Lung (tissue), 11 donors: ENCODE measurements at regions not wholly inside any gene's neighbourhood (a gene's known extent, or its start where the extent isn't known, plus 50 kb on each side); places are given as distances from the start of the nearest gene placed in this dataset.

Source experiments
- ATAC-seq: fragments of 200-7000 bp; cut with Tn5 transposase; one replicate; pipeline ENCODE4 v1.9.1; 2020; ENCODE audit warnings: moderate number of reproducible peaks; ENCODE audit not compliant: insufficient read depth, low FRiP score
- DNase-seq, 3 donors: peaks; one replicate each; pipeline ENCODE4 v3.0.0-alpha.2; 2013 to 2017
- H3K27ac ChIP-seq, 2 donors: one replicate each; pipeline ENCODE4 v1.5.1; 2013; ENCODE audit warnings: mild to moderate bottlenecking in 2 of 2, moderate library complexity in 2 of 2, control low read depth in 1 of 2, inconsistent platforms in 1 of 2, low read depth in 1 of 2, low read length in 1 of 2
- H3K27me3 ChIP-seq, 3 donors: one replicate each; pipeline ENCODE4 v1.5.1; 2013; ENCODE audit warnings: low read length in 2 of 3; ENCODE audit not compliant: control insufficient read depth in 3 of 3, insufficient read depth in 3 of 3
- H3K36me3 ChIP-seq, 4 donors: one replicate each; pipeline ENCODE4 v1.5.1; 2013; ENCODE audit warnings: low read length in 4 of 4, mild to moderate bottlenecking in 1 of 4, moderate library complexity in 1 of 4; ENCODE audit not compliant: control insufficient read depth in 4 of 4, insufficient read depth in 4 of 4
- H3K4me1 ChIP-seq, 5 donors: one replicate each; pipeline ENCODE4 v1.5.1; 2013; ENCODE audit warnings: low read length in 5 of 5, mild to moderate bottlenecking in 2 of 5, moderate library complexity in 1 of 5; ENCODE audit not compliant: control insufficient read depth in 5 of 5, insufficient read depth in 5 of 5
- H3K4me3 ChIP-seq: one replicate; pipeline ENCODE4 v1.5.1; 2013; ENCODE audit warnings: mild to moderate bottlenecking, control low read depth, moderate library complexity
- H3K9ac ChIP-seq, 2 donors: one replicate each; pipeline ENCODE4 v1.5.1; 2013; ENCODE audit warnings: low read length in 2 of 2, control low read depth in 1 of 2; ENCODE audit not compliant: insufficient read depth in 1 of 2
- H3K9me3 ChIP-seq, 4 donors: one replicate each; pipeline ENCODE4 v1.5.1; 2013; ENCODE audit warnings: low read length in 3 of 4, mild to moderate bottlenecking in 1 of 4, moderate library complexity in 1 of 4; ENCODE audit not compliant: control insufficient read depth in 4 of 4, insufficient read depth in 3 of 4
- WGBS, 2 donors: extraction: QIAGEN DNeasy Blood & Tissue Kit; methylation state at CpG; one replicate each; pipeline ENCODE4 v1.1.7; 2013; 5-methylcytosine and 5-hydroxymethylcytosine counted together
- TF ChIP-seq, protein P1 (sequence below): IDR thresholded peaks from 2 replicates; pipeline ENCODE4 v1.5.1; 2012; ENCODE audit warnings: mild to moderate bottlenecking; ENCODE audit errors: control extremely low read depth, extremely low read depth
- donor health status: control.
- donor health status: control.
- donor health status: Bipolar disorder and iron deficiency.
- donor health status: healthy.
- donor health status: DM: yes; HTN: yes; CAD: no.

DNA sequence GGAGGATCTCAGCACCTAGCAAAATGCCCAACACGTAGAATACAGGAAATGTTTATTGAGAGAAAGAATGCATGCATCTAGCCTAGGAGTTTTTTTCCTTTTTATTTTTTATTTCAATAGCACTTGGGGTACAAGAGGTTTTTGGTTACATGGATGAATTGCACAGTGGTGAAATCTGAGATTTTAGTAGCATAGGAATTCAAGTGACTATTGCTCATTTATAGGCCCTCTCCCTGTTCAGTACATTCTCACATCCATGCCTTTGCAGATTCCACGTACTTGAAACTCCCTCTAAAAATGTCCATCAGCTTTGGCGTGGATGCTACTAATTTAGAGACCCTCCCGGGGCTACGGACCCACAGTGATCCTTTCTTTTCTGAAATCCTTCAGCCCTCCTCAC lies 61.7 kb upstream of the PIAS1 start:
- no peaks in the 10 kb centered on the region for H3K4me1 ChIP-seq
- TF ChIP-seq, protein P1, sequence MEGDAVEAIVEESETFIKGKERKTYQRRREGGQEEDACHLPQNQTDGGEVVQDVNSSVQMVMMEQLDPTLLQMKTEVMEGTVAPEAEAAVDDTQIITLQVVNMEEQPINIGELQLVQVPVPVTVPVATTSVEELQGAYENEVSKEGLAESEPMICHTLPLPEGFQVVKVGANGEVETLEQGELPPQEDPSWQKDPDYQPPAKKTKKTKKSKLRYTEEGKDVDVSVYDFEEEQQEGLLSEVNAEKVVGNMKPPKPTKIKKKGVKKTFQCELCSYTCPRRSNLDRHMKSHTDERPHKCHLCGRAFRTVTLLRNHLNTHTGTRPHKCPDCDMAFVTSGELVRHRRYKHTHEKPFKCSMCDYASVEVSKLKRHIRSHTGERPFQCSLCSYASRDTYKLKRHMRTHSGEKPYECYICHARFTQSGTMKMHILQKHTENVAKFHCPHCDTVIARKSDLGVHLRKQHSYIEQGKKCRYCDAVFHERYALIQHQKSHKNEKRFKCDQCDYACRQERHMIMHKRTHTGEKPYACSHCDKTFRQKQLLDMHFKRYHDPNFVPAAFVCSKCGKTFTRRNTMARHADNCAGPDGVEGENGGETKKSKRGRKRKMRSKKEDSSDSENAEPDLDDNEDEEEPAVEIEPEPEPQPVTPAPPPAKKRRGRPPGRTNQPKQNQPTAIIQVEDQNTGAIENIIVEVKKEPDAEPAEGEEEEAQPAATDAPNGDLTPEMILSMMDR = no peak
- H3K9ac ChIP-seq = no peak overlapping the region
- H3K27ac ChIP-seq = no peak overlapping the region
- no peaks in the 10 kb centered on the region for H3K27me3 ChIP-seq
- no peaks in the 10 kb centered on the region for H3K9me3 ChIP-seq
- WGBS, 2 donors = 92% methylated on average over 5 of the region's 5 CpGs
- DNase-seq (no peak), ATAC-seq (no peak)
- no peaks in the 10 kb centered on the region for H3K36me3 ChIP-seq
- no peak overlapping the region for H3K4me3 ChIP-seq

DNA sequence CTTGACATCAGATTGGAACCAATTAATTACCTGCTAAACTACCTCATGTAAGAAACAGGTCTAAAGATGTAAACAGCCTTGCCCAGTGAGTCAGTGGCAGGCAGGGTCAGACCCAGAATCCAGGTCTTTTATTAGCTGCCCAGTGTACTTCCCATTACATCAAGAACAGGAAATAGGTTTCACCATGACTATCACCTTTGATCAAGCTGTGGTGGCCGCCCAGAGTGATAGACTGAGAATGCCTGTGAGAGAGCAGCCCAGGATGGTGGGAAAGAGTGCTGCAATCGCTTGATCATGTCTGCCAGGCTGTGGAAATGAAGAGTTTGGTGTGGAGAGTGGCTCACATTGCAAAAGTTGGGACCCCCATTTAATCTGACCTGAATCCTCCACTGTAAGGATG lies 61.3 kb upstream of the PIAS1 start:
- 90 to 94% methylated on average over 2 of the region's 2 CpGs for WGBS, 2 donors
- H3K27me3 ChIP-seq = no peaks in the 10 kb centered on the region

DNA sequence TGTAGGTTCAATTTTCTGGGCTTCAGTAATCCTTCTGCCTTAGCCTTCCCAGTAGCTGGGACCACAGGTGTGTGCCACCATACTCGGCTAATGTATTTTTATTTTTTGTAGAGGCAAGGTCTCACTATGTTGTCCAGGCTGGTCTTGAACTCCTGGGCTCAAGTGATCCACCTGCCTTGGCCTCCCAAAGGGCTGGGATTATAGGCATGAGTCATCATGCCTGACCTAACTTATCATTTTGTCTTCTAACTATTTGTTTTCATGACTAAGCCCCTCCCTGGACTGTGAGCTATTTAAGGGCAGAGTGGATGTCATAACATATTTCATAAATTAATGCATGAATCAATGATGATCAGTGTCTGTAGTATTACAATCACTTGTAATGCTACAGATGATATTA lies 56.1 kb upstream of the PIAS1 start:
- Histone ChIP-seq H3K27me3 (no peaks in the 10 kb centered on the region), H3K27ac (no peak overlapping the region), H3K36me3 (no peaks in the 10 kb centered on the region), H3K9ac (no peak overlapping the region), H3K4me1 (peaks cover 0 to 2% (median 0%) of the 10 kb centered on the region in 5 donors), H3K4me3 (no peak overlapping the region), H3K9me3 (no peaks in the 10 kb centered on the region)
- DNase-seq (no peak), ATAC-seq (no peak)
- WGBS, 2 donors = 95 to 100% methylated on average over 1 of the region's 1 CpG
- TF ChIP-seq, protein P1 = no peak

More for the DNA sequence above, 61.3 kb upstream of the PIAS1 start:
- Histone ChIP-seq H3K9ac (no peak overlapping the region), H3K36me3 (no peaks in the 10 kb centered on the region), H3K4me3 (no peak overlapping the region), H3K4me1 (no peaks in the 10 kb centered on the region), H3K9me3 (no peaks in the 10 kb centered on the region), H3K27ac (no peak overlapping the region)
- DNase-seq (no peak), ATAC-seq (no peak)
- TF ChIP-seq, protein P1 = no peak

DNA sequence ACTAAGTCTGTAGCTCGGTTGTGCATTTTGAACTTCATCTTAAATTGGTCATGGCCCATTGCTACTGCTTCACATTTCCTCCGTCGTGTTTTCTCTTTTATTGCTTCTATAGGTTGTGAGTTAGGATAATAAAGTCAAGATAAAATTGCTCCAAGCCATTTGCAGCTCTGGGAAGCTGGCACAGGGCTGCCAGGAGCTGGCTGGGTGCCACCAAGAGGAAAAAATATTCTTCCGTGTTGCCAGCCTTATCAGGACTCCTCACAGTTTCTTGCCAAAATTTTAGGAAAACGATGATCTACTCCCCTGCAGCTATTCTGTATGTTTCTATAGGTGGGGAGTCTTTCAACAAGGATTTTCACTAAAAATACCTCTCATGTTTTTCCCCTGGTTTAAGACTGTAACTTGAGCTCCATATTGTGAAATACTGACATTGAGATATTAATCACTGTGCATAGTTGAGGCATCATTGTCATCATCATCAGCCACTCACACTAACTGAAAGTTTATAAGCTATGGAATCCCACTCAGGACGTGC lies 55.4 kb upstream of the PIAS1 start:
- Histone ChIP-seq H3K36me3 (no peaks in the 10 kb centered on the region), H3K9me3 (no peaks in the 10 kb centered on the region), H3K9ac (no peak overlapping the region), H3K27me3 (no peaks in the 10 kb centered on the region), H3K4me3 (no peak overlapping the region), H3K4me1 (peaks cover 0 to 2% (median 0%) of the 10 kb centered on the region in 5 donors), H3K27ac (no peak overlapping the region)
- no peak for ATAC-seq
- TF ChIP-seq, protein P1 = no peak
- 65 to 79% methylated on average over 6 of the region's 6 CpGs for WGBS, 2 donors
- peak in 1 of 3 donors; percentile 13 for DNase-seq
